H54 (cell line): ENCODE measurements at regions not wholly inside any gene's neighbourhood (a gene's known extent, or its start where the extent isn't known, plus 50 kb on each side); places are given as distances from the start of the nearest gene placed in this dataset.

Source experiments
- DNase-seq: peaks from one replicate; pipeline ENCODE4 v3.0.0; 2011; ENCODE audit warnings: low spot score, mixed read lengths; ENCODE audit not compliant: insufficient read length
- FAIRE-seq: peaks from 3 replicates; lab custom pipeline; 2011; peaks lifted over from hg19 to GRCh38; lab: Jason Lieb, UNC
- POLR2A ChIP-seq: IDR thresholded peaks from 2 replicates; pipeline ENCODE4 v1.6.1; 2011; ENCODE audit warnings: low read depth, mild to moderate bottlenecking, low read length

DNA sequence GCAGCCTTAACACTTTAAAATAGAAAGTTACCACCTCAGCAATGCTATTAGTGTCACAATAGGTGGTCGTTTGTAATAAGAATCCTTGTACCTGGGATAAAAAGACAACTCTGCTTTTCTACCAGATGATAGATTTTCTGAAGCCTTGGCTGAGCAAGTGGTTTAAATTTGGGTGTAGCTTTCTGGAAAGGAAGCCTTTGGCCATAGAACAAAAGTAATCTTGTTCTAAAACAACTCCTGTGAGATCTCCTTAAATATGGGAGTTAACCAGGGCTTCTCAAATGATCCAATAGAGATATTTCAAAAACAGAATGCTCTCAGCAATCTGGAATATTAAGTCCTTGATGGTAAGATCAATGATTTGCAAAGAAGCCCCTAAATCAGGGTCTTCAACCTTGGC lies 261.6 kb downstream of the ZNF516 start:
- DNase-seq (no peak), FAIRE-seq (no peak)
- no peak for TF ChIP-seq POLR2A

- DNase-seq (no peak), FAIRE-seq (no peak)
Observed at GRCh38 chr18:76232779-76233178, 262.3 kb downstream of the ZNF516 start.

DNA sequence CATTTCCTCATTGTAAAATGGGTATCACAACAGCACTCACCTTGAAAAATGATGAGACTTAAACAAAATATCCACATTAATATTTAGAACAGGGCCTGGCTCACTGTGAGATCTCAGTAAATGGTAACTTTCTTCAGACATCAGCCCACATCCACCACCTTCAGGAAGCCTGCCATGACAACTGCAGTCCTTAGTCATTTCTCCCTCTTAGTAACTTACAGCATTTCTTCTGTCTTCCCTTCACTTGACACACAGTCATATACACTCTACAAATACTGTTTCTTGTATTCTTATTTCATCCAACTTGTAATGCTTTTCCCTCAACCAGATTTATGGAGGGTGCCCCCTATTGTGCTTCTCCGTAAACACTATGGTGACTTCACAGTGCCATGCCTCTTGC lies 263.0 kb downstream of the ZNF516 start:
- no peak for TF ChIP-seq POLR2A
- FAIRE-seq (no peak), DNase-seq (no peak)

More at GRCh38 chr18:76232779-76233178, 262.3 kb downstream of the ZNF516 start:
- TF ChIP-seq POLR2A: no peak

DNA sequence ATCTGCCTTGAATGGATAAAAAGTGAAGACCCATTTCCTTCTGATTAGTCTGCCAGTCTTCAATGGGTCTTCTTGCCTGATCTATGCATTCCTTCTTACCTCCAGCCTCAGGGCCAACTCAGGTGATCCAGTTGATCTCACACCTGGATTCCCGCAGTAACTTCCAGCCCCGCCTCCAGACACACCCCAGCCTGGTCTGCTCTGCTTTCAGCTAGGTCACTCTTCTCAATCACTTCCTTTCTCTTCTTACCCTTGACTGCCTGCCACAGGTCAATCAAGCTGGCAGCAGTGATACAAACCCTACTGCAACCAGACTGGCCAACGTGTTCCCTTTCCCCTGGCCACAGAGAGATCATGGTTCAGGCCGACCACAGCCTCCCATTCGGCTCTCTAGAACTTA lies 263.6 kb downstream of the ZNF516 start:
- FAIRE-seq: no peak
- TF ChIP-seq POLR2A: no peak

GRCh38 chr18:76230791-76231190 lies 264.3 kb downstream of the ZNF516 start:
- FAIRE-seq (no peak), DNase-seq (no peak)
- TF ChIP-seq POLR2A: no peak

More for the DNA sequence above, 263.6 kb downstream of the ZNF516 start:
- no peak for DNase-seq

- TF ChIP-seq POLR2A: no peak
- FAIRE-seq (no peak), DNase-seq (no peak)
Observed at GRCh38 chr18:76228716-76229115, 266.3 kb downstream of the ZNF516 start.

- FAIRE-seq: no peak
- no peak for DNase-seq
- no peak for TF ChIP-seq POLR2A
Observed at GRCh38 chr18:76227759-76228158, 267.3 kb downstream of the ZNF516 start.

DNA sequence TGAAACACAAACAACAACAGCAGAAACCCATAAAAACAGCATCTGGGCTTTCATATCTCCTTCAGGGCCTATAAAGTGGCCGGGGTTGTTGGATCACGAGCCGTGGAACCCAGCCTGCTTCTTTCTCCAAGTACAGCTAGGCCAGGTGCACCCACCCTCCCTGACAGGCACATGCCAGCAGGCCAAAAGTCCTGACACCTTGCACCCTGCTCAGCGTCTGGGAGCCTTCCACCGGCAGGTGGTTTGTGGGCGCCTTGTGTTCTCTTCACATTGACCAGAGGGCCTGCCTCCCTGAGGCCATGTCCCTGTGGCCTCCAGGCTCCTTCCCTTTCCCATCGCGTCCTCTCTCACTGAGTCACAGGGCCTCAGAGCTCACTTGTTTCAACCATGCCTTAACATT lies 271.6 kb downstream of the ZNF516 start:
- no peak for DNase-seq
- no peak for FAIRE-seq
- TF ChIP-seq POLR2A: no peak

DNA sequence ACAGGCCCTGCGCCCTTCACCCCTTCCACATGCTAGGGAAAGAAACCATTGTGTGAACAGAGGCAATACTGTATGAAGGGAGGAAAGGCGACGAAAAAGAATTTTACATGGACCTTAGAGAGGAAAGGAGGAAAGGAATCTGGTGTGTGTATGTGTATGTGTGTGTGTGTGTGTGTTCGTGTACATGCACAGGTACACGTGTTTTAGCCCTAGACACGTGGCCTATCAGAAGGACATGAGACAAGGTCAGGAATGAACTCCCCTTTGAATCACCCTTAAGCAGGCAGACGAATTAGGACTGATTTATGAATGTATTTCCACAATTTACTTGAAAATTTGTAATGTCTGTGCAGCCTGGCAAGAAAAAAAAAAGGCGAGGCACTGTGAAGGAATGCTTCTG lies 276.0 kb downstream of the ZNF516 start:
- FAIRE-seq: no peak
- no peak for DNase-seq
- no peak for TF ChIP-seq POLR2A

GRCh38 chr18:76216096-76216495 lies 278.9 kb downstream of the ZNF516 start:
- TF ChIP-seq POLR2A: no peak
- no peak for FAIRE-seq

GRCh38 chr18:76213991-76214390 lies 281.1 kb downstream of the ZNF516 start:
- no peak for TF ChIP-seq POLR2A
- FAIRE-seq: no peak
- DNase-seq: no peak

More at GRCh38 chr18:76216096-76216495, 278.9 kb downstream of the ZNF516 start:
- DNase-seq: no peak

DNA sequence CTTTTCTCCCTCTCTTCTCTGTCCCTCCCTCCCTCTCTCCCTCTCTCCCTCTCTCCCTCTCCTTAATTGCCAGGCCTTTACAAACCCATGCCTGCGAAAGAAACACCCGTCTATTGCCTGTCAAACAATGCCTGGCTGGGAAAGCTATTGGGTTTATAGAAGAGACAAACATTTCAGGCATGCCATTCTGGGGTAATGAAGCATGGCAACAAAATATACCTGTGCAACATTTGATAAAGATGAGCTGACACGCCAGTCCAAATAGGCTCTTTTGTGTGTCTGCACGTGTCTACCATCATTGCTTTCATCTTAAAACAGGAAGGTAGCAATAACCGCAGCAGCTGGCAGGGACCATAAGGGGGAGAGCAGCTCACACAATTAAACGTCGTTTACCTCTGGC lies 282.1 kb downstream of the ZNF516 start:
- no peak for FAIRE-seq

DNA sequence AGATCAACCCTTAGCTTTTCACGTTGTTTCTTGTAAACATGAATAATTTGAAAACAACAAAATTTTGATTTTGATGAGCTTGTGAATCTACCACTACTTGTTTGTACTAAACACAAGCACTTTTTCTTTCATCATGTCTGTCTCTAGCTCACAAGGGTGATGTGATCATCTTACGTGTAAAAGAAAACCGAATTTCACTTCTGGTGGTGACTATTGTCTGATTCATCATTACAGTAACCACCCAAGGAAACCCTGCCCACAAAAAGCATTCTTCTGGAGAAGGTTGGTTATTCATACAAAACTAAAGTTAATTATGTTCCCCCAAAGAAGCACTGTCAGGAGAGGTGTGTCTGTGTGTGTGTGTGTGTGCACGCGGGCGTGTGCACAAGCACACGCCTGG lies 285.4 kb downstream of the ZNF516 start:
- no peak for DNase-seq
- no peak for TF ChIP-seq POLR2A
- FAIRE-seq: no peak

More for the DNA sequence above, 282.1 kb downstream of the ZNF516 start:
- DNase-seq: no peak
- no peak for TF ChIP-seq POLR2A

DNA sequence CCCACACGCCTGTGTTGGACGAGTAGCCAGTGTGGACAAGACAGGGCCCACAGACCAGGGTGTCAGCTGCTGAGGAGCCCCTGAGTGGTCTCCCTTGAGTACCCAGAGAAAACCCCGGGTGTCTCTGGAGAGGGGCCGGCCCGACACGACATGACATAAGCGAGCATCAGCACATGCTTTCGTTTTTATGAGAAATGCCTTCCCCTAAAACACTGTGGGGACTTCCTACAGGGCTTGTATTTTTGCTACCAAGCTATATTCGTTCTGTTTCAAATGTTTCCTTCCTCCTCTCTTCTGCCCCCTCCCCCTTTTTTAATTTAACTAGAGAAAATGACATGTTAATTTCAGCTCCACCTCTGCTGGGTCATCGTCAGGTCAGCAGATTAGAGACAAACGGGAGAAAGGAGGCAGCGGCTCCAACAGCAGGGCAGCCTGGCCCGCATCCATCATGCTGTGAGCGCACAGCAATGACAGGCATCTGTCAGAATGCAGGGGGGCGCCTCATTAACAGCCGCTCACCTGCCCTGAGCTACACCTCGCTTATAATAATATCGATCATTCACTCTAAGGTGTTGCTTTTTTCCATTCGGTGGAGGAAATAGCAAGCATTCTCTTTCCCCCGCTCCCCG lies 286.2 kb downstream of the ZNF516 start:
- FAIRE-seq: no peak

GRCh38 chr18:76205906-76206305 lies 289.1 kb downstream of the ZNF516 start:
- FAIRE-seq (no peak), DNase-seq (no peak)
- no peak for TF ChIP-seq POLR2A

More for the DNA sequence above, 286.2 kb downstream of the ZNF516 start:
- DNase-seq: no peak
- TF ChIP-seq POLR2A: no peak

DNA sequence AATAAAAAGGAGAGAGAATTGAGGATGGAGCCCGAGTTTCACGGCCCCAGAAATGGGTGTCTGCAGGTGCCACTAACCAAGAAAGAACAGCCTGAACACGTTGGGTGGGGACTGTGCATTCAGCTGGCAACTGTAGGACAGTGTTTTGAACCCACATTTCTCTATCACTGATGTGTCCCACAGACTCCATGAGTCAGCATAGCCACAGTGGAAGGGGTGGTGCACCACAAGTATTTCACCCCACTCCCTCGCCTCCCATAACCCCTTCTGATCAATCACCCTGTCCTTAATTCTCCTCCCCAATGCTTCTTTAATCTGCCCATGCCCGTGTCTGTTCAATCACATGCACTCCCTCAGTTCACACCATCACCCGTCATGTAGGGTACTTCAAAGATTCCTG lies 291.5 kb downstream of the ZNF516 start:
- no peak for TF ChIP-seq POLR2A
- no peak for DNase-seq
- FAIRE-seq: no peak
